ENCODE measurements at regions not wholly inside any gene's neighbourhood (a gene's known extent, or its start where the extent isn't known, plus 50 kb on each side); places are given as distances from the start of the nearest gene placed in this dataset.

DNA sequence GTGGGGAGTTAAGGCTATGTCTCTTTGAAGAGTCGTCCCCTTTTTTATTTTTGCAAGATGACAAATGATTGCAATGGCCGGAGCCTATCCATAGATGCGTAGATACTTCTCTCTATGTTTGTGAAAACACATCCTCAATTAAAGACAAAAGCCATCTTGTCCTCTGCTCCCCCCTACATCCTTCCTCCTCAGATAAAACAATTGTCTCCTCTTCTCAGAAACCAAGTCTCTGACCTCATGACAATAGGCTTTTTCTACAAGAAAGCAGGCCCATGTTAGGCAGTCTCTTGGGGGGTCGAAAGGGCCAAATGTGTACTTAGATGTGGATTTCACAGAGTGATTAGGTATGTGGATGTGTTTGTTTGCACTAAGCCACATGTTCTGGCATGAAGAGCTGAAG, 51.1 kb upstream of the SSTR4 start:
- TF ChIP-seq, protein P1, sequence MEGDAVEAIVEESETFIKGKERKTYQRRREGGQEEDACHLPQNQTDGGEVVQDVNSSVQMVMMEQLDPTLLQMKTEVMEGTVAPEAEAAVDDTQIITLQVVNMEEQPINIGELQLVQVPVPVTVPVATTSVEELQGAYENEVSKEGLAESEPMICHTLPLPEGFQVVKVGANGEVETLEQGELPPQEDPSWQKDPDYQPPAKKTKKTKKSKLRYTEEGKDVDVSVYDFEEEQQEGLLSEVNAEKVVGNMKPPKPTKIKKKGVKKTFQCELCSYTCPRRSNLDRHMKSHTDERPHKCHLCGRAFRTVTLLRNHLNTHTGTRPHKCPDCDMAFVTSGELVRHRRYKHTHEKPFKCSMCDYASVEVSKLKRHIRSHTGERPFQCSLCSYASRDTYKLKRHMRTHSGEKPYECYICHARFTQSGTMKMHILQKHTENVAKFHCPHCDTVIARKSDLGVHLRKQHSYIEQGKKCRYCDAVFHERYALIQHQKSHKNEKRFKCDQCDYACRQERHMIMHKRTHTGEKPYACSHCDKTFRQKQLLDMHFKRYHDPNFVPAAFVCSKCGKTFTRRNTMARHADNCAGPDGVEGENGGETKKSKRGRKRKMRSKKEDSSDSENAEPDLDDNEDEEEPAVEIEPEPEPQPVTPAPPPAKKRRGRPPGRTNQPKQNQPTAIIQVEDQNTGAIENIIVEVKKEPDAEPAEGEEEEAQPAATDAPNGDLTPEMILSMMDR (IDR thresholded peaks at IDR 0.05; ENCODE audit: insufficient read depth, low read length, poor library complexity, severe bottlenecking) = no peak
- H3K27me3 ChIP-seq (replicated peaks; ENCODE audit: control insufficient read depth, insufficient read depth, low read length) = no peaks in the 10 kb centered on the region

DNA sequence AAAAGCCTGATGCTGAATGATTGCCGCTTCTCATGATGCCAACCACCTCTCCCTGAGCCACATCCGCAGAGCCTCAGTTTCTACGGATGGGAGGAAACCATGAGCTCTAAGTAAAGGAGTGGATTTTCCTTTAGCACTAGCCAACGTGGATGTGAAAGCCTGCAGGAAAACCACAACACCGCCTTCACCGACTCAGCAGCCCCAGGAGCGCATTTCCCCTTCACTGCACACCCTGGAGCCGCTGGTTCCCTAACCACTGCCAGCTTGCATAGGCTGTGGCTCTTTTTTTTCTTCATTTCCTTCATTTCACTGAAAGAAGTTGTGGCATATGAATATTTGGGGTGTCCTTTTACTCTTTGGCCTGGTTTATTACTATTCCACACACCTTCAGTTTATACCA, 50.5 kb upstream of the SSTR4 start:
- Histone ChIP-seq H3K36me3 (ENCODE audit: control insufficient read depth, insufficient read depth, low read length) (no peaks in the 10 kb centered on the region), H3K4me3 (replicated peaks; ENCODE audit: low read depth, low read length) (no peak overlapping the region), H3K27me3 (replicated peaks; ENCODE audit: control insufficient read depth, insufficient read depth, low read length) (no peaks in the 10 kb centered on the region)
- no peak for DNase-seq (ENCODE audit: extremely low read depth, insufficient read length)
- TF ChIP-seq, protein P1 (IDR thresholded peaks at IDR 0.05; ENCODE audit: insufficient read depth, low read length, poor library complexity, severe bottlenecking) = no peak

More for the DNA sequence above, 51.1 kb upstream of the SSTR4 start:
- no peak for DNase-seq (ENCODE audit: extremely low read depth, insufficient read length)
- no peaks in the 10 kb centered on the region for H3K36me3 ChIP-seq (ENCODE audit: control insufficient read depth, insufficient read depth, low read length)
- H3K4me3 ChIP-seq (replicated peaks; ENCODE audit: low read depth, low read length) = no peak overlapping the region

DNA sequence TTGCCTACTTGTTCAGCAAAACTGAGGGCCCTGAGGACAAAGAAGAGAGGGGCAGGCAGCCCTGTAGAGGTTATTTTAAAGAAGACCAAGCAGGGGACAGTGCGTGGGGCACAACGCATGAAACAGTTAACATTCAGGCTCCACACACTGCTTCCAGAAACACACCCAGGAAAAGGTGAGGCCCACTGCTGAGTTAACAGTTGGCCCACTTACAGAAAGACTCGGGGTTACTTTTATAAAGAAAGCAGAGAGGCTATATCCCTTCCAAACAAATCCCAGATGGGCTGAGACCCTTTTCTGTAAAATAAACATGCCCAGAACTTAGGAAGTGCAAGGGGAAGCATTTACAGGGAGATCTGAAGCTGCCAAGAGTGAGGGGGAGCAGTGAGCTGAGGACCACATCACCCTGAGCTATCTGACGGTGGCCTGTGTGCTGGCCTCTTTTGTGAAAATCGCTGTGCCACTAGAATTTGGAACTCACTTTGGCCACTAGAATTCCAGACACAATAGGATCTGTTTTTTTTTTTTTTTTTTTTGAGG, 49.8 kb upstream of the SSTR4 start:
- DNase-seq (ENCODE audit: extremely low read depth, insufficient read length) = no peak
- no peaks in the 10 kb centered on the region for H3K27me3 ChIP-seq (replicated peaks; ENCODE audit: control insufficient read depth, insufficient read depth, low read length)
- H3K36me3 ChIP-seq (ENCODE audit: control insufficient read depth, insufficient read depth, low read length) = no peaks in the 10 kb centered on the region
- no peak overlapping the region for H3K4me3 ChIP-seq (replicated peaks; ENCODE audit: low read depth, low read length)
- TF ChIP-seq, protein P1 (IDR thresholded peaks at IDR 0.05; ENCODE audit: insufficient read depth, low read length, poor library complexity, severe bottlenecking) = no peak

All from GM06990 (cell line).